ENCODE measurements at regions not wholly inside any gene's neighbourhood (a gene's known extent, or its start where the extent isn't known, plus 50 kb on each side); places are given as distances from the start of the nearest gene placed in this dataset.

GRCh38 chr7:81510122-81510521, 259.7 kb downstream of the HGF start:
- Mint-ChIP-seq H3K4me1 (ENCODE audit: low read depth) (no peaks in the 10 kb centered on the region), H3K9me3 (no peaks in the 10 kb centered on the region), H3K27ac (no peak overlapping the region), H3K4me3 (no peak overlapping the region), H3K27me3 (no peaks in the 10 kb centered on the region), H3K36me3 (ENCODE audit: low read depth) (no peaks in the 10 kb centered on the region)
- Histone ChIP-seq H3K4me3 (ENCODE audit: low read length) (no peak overlapping the region), H3K27me3 (ENCODE audit: control insufficient read depth in 1 of 2, insufficient read depth in 2 of 2, low read length in 2 of 2) (no peaks in the 10 kb centered on the region), H3K4me1 (ENCODE audit: insufficient read depth, low read length) (no peaks in the 10 kb centered on the region), H3K36me3 (ENCODE audit: insufficient read depth, low read length) (no peaks in the 10 kb centered on the region), H3K9me3 (ENCODE audit: control insufficient read depth in 1 of 2, insufficient read depth in 1 of 2, low read length in 2 of 2) (peaks cover 0 to 5% of the 10 kb centered on the region in 2 experiments), H3K27ac (ENCODE audit: low read depth in 1 of 2, low read length in 2 of 2) (no peak overlapping the region)
- peak in 1 of 14 experiments; percentile 5 for DNase-seq
- intact Hi-C loops (cut with DNase I, micrococcal nuclease), result no loop called here
- no peak for ATAC-seq (ENCODE audit: poor library complexity)
- ChIA-PET POLR2A (no interaction called here), CTCF (no interaction called here)
- TF ChIP-seq CTCF (IDR thresholded peaks at IDR 0.05), result no peak

GRCh38 chr7:81507221-81507620, 262.6 kb downstream of the HGF start:
- no peaks in the 10 kb centered on the region for H3K36me3 Mint-ChIP-seq (ENCODE audit: low read depth)
- no peaks in the 10 kb centered on the region for H3K9me3 Mint-ChIP-seq
- H3K4me1 Mint-ChIP-seq (ENCODE audit: low read depth), result no peaks in the 10 kb centered on the region
- H3K27ac Mint-ChIP-seq, result no peak overlapping the region
- H3K27ac ChIP-seq (ENCODE audit: low read depth in 1 of 2, low read length in 2 of 2), result no peak overlapping the region
- no peaks in the 10 kb centered on the region for H3K4me1 ChIP-seq (ENCODE audit: insufficient read depth, low read length)
- DNase-seq (no peak), ATAC-seq (ENCODE audit: poor library complexity) (no peak)
- H3K9me3 ChIP-seq (ENCODE audit: control insufficient read depth in 1 of 2, insufficient read depth in 1 of 2, low read length in 2 of 2), result peaks cover 0 to 5% of the 10 kb centered on the region in 2 experiments
- intact Hi-C loops (cut with DNase I, micrococcal nuclease), result no loop called here
- no peak for TF ChIP-seq CTCF (IDR thresholded peaks at IDR 0.05)
- no peak overlapping the region for H3K4me3 Mint-ChIP-seq
- H3K36me3 ChIP-seq (ENCODE audit: insufficient read depth, low read length), result no peaks in the 10 kb centered on the region
- CTCF ChIA-PET, result no interaction called here
- no peak overlapping the region for H3K4me3 ChIP-seq (ENCODE audit: low read length)
- H3K27me3 ChIP-seq (ENCODE audit: control insufficient read depth in 1 of 2, insufficient read depth in 2 of 2, low read length in 2 of 2), result no peaks in the 10 kb centered on the region
- POLR2A ChIA-PET, result no interaction called here
- no peaks in the 10 kb centered on the region for H3K27me3 Mint-ChIP-seq

GRCh38 chr7:81506609-81507008, 263.2 kb downstream of the HGF start:
- H3K4me3 Mint-ChIP-seq, result no peak overlapping the region
- H3K27me3 ChIP-seq (ENCODE audit: control insufficient read depth in 1 of 2, insufficient read depth in 2 of 2, low read length in 2 of 2), result no peaks in the 10 kb centered on the region
- no peaks in the 10 kb centered on the region for H3K36me3 Mint-ChIP-seq (ENCODE audit: low read depth)
- no peaks in the 10 kb centered on the region for H3K27me3 Mint-ChIP-seq
- no peak overlapping the region for H3K27ac Mint-ChIP-seq
- POLR2A ChIA-PET, result no interaction called here
- no peaks in the 10 kb centered on the region for H3K36me3 ChIP-seq (ENCODE audit: insufficient read depth, low read length)
- intact Hi-C loops (cut with DNase I, micrococcal nuclease), result no loop called here
- H3K4me1 ChIP-seq (ENCODE audit: insufficient read depth, low read length), result no peaks in the 10 kb centered on the region
- no peaks in the 10 kb centered on the region for H3K4me1 Mint-ChIP-seq (ENCODE audit: low read depth)
- peaks cover 0 to 5% of the 10 kb centered on the region in 2 experiments for H3K9me3 ChIP-seq (ENCODE audit: control insufficient read depth in 1 of 2, insufficient read depth in 1 of 2, low read length in 2 of 2)
- DNase-seq (no peak), ATAC-seq (ENCODE audit: poor library complexity) (no peak)
- no peaks in the 10 kb centered on the region for H3K9me3 Mint-ChIP-seq
- H3K4me3 ChIP-seq (ENCODE audit: low read length), result no peak overlapping the region
- no peak overlapping the region for H3K27ac ChIP-seq (ENCODE audit: low read depth in 1 of 2, low read length in 2 of 2)
- no peak for TF ChIP-seq CTCF (IDR thresholded peaks at IDR 0.05)
- CTCF ChIA-PET, result no interaction called here
